H9 (cell line): ENCODE measurements at regions not wholly inside any gene's neighbourhood (a gene's known extent, or its start where the extent isn't known, plus 50 kb on each side); places are given as distances from the start of the nearest gene placed in this dataset.

Experiments
- DNase-seq: peaks from one replicate; pipeline ENCODE4 v3.0.0-alpha.2; 2017
- H2AFZ ChIP-seq: one replicate; pipeline ENCODE4 v1.6.1; 2013; ENCODE audit warnings: mild to moderate bottlenecking, low read length, control low read depth, moderate library complexity
- H2AK5ac ChIP-seq: 2 replicates; pipeline ENCODE4 v1.6.1; 2013; ENCODE audit warnings: low read length, control low read depth, mixed read lengths; ENCODE audit not compliant: insufficient read length
- H2BK120ac ChIP-seq: one replicate; pipeline ENCODE4 v1.6.1; 2013; ENCODE audit warnings: low read depth, mild to moderate bottlenecking, low read length, control low read depth, inconsistent platforms; ENCODE audit not compliant: poor library complexity, severe bottlenecking
- H2BK12ac ChIP-seq: 2 replicates; pipeline ENCODE4 v1.6.1; 2013; ENCODE audit warnings: low read length, control low read depth, mixed read lengths, low read depth; ENCODE audit not compliant: insufficient read length
- H2BK15ac ChIP-seq: 2 replicates; pipeline ENCODE4 v1.6.1; 2013; ENCODE audit warnings: low read depth, low read length, control low read depth
- H2BK20ac ChIP-seq: one replicate; pipeline ENCODE4 v1.6.1; 2013; ENCODE audit warnings: low read depth, mild to moderate bottlenecking, low read length, control low read depth, inconsistent platforms; ENCODE audit not compliant: poor library complexity, severe bottlenecking
- H2BK5ac ChIP-seq: 2 replicates; pipeline ENCODE4 v1.6.1; 2013; ENCODE audit warnings: low read length, control low read depth, mixed read lengths; ENCODE audit not compliant: insufficient read length
- H3K14ac ChIP-seq: 2 replicates; pipeline ENCODE4 v1.6.1; 2013; ENCODE audit warnings: low read length, control low read depth; ENCODE audit not compliant: insufficient read depth
- H3K18ac ChIP-seq: 2 replicates; pipeline ENCODE4 v1.6.1; 2013; ENCODE audit warnings: low read depth, mild to moderate bottlenecking, mixed read lengths, low read length, control low read depth; ENCODE audit not compliant: insufficient read length
- H3K23ac ChIP-seq: 2 replicates; pipeline ENCODE4 v1.6.1; 2013; ENCODE audit warnings: low read length, control low read depth, mixed read lengths, low read depth; ENCODE audit not compliant: insufficient read length
- H3K23me2 ChIP-seq: 2 replicates; pipeline ENCODE4 v1.6.1; 2013; ENCODE audit warnings: low read depth, mild to moderate bottlenecking, mixed read lengths, low read length, control low read depth; ENCODE audit not compliant: insufficient read length, poor library complexity, severe bottlenecking
- H3K27ac ChIP-seq: 2 replicates; pipeline ENCODE4 v1.5.1; 2013; ENCODE audit warnings: low read length, control low read depth, mixed read lengths, low read depth; ENCODE audit not compliant: insufficient read length
- H3K27me3 ChIP-seq: 2 replicates; pipeline ENCODE4 v1.6.1; 2013; ENCODE audit warnings: low read length, control low read depth, inconsistent platforms; ENCODE audit not compliant: insufficient read depth
- H3K4ac ChIP-seq: 2 replicates; pipeline ENCODE4 v1.6.1; 2013; ENCODE audit warnings: low read depth, mild to moderate bottlenecking, control low read depth, inconsistent platforms, low read length, moderate library complexity
- H3K4me1 ChIP-seq: 2 replicates; pipeline ENCODE4 v1.6.1; 2013; ENCODE audit warnings: low read length, control low read depth, inconsistent platforms; ENCODE audit not compliant: insufficient read depth
- H3K4me2 ChIP-seq: 2 replicates; pipeline ENCODE4 v1.6.1; 2013; ENCODE audit warnings: low read length, control low read depth, mixed read lengths; ENCODE audit not compliant: insufficient read length, insufficient read depth
- H3K56ac ChIP-seq: 2 replicates; pipeline ENCODE4 v1.6.1; 2013; ENCODE audit warnings: low read depth, mild to moderate bottlenecking, mixed read lengths, low read length, control low read depth; ENCODE audit not compliant: insufficient read length
- H3K79me1 ChIP-seq: 2 replicates; pipeline ENCODE4 v1.6.1; 2013; ENCODE audit warnings: low read depth, mild to moderate bottlenecking, moderate library complexity, low read length, control low read depth, inconsistent platforms; ENCODE audit not compliant: insufficient read depth, poor library complexity, severe bottlenecking
- H3K79me2 ChIP-seq: 2 replicates; pipeline ENCODE4 v1.6.1; 2013; ENCODE audit warnings: low read length, control low read depth, inconsistent platforms; ENCODE audit not compliant: insufficient read depth
- H3K9ac ChIP-seq: 2 replicates; pipeline ENCODE4 v1.6.1; 2013; ENCODE audit warnings: low read length, control low read depth, mixed read lengths; ENCODE audit not compliant: insufficient read length; ENCODE audit errors: extremely low read depth
- H3K9me3 ChIP-seq: one replicate; pipeline ENCODE4 v1.6.1; 2013; ENCODE audit warnings: low read depth, low read length, inconsistent platforms; ENCODE audit not compliant: control insufficient read depth
- H3T11ph ChIP-seq: one replicate; pipeline ENCODE4 v1.6.1; 2013; ENCODE audit warnings: mild to moderate bottlenecking, low read length, control low read depth, inconsistent platforms
- H4K20me1 ChIP-seq: one replicate; pipeline ENCODE4 v1.6.1; 2013; ENCODE audit not compliant: control insufficient read depth, insufficient read length, insufficient read depth
- H4K5ac ChIP-seq: 2 replicates; pipeline ENCODE4 v1.6.1; 2013; ENCODE audit warnings: low read depth, mild to moderate bottlenecking, mixed read lengths, low read length, control low read depth; ENCODE audit not compliant: insufficient read length
- H4K8ac ChIP-seq: replicated peaks from 2 replicates; pipeline ENCODE4 v1.6.1; 2013; ENCODE audit warnings: low read length, control low read depth, mixed read lengths, low read depth; ENCODE audit not compliant: insufficient read length
- H4K91ac ChIP-seq: 2 replicates; pipeline ENCODE4 v1.6.1; 2013; ENCODE audit warnings: low read depth, mild to moderate bottlenecking, moderate library complexity, mixed read lengths, low read length, control low read depth; ENCODE audit not compliant: insufficient read length
- H3K27ac Mint-ChIP-seq, 3 experiments: 2 replicates in 2 of 3; 3 replicates in 1 of 3; pipeline ENCODE4 v1.8.0; 2020 to 2021; ENCODE audit warnings: mixed read lengths in 3 of 3, mild to moderate bottlenecking in 1 of 3, moderate library complexity in 1 of 3
- H3K27me3 Mint-ChIP-seq: 2 replicates; pipeline ENCODE4 v1.8.0; 2021; ENCODE audit warnings: low read depth, mild to moderate bottlenecking, moderate library complexity, mixed read lengths
- H3K36me3 Mint-ChIP-seq, 3 experiments: 2 replicates in 2 of 3; 3 replicates in 1 of 3; pipeline ENCODE4 v1.8.0; 2020 to 2021; ENCODE audit warnings: low read depth in 3 of 3, mixed read lengths in 3 of 3; ENCODE audit not compliant: insufficient read depth in 1 of 3
- H3K4me1 Mint-ChIP-seq, 2 experiments: 2 replicates each; pipeline ENCODE4 v1.8.0; 2020; ENCODE audit warnings: mixed read lengths in 2 of 2
- H3K4me3 Mint-ChIP-seq, 2 experiments: 2 replicates in 1 of 2; 3 replicates in 1 of 2; pipeline ENCODE4 v1.8.0; 2020 to 2021; ENCODE audit warnings: mild to moderate bottlenecking in 2 of 2, mixed read lengths in 2 of 2, moderate library complexity in 1 of 2
- H3K9me3 Mint-ChIP-seq, 2 experiments: 2 replicates in 1 of 2; 3 replicates in 1 of 2; pipeline ENCODE4 v1.8.0; 2020; ENCODE audit warnings: mild to moderate bottlenecking in 2 of 2, mixed read lengths in 2 of 2, moderate library complexity in 1 of 2
- WGBS: extraction: QIAGEN DNeasy Blood & Tissue Kit; methylation state at CpG from one replicate; pipeline ENCODE4 v1.1.7; 2013; ENCODE audit warnings: missing lambda C conversion rate, low lambda C conversion rate, mixed read lengths; ENCODE audit not compliant: insufficient read length; ENCODE audit errors: extremely low coverage; 5-methylcytosine and 5-hydroxymethylcytosine counted together
- TF ChIP-seq, protein P1 (sequence below): fragments of 200-600 bp; sonication (generic); conservative IDR thresholded peaks from 3 replicates; pipeline ENCODE4 v1.8.0; 2021; ENCODE audit warnings: antibody characterized with exemption, mild to moderate bottlenecking

DNA sequence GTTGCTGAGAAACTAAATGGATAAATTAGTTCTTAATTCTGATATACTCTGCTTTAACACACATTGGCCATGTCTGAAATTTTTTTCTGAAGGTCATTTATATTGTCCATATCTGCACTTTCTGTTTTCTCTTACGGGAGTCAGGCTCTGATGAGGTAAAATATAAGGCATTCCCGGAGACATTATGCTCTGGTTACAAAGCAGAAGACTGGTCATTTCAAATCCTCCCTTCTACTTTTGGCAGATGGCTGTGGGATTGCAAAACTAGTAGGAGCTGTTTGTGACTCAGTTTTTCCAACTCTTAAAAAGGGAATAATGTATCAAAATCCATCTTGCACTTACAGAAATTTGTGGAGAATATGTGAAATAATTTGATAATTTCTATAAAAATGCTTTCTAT lies 92.2 kb upstream of the CPHXL start:
- Mint-ChIP-seq H3K4me1 (peaks cover 2 to 4% of the 10 kb centered on the region in 2 experiments; a peak in 2 of 4 replicates), H3K36me3 (no peaks in the 10 kb centered on the region), H3K27me3 (peaks cover 37% of the 10 kb centered on the region), H3K27ac (no peak overlapping the region), H3K4me3 (no peak overlapping the region), H3K9me3 (no peaks in the 10 kb centered on the region)
- H3K79me2 ChIP-seq: no peaks in the 10 kb centered on the region
- no peaks in the 10 kb centered on the region for H3K79me1 ChIP-seq
- no peak overlapping the region for H3K14ac ChIP-seq
- no peak overlapping the region for H3T11ph ChIP-seq
- H3K27me3 ChIP-seq: no peaks in the 10 kb centered on the region; the same call in 1 of the 2 replicates
- no peak for DNase-seq
- H4K20me1 ChIP-seq: no peaks in the 10 kb centered on the region
- no peak overlapping the region for H4K5ac ChIP-seq
- TF ChIP-seq, protein P1, sequence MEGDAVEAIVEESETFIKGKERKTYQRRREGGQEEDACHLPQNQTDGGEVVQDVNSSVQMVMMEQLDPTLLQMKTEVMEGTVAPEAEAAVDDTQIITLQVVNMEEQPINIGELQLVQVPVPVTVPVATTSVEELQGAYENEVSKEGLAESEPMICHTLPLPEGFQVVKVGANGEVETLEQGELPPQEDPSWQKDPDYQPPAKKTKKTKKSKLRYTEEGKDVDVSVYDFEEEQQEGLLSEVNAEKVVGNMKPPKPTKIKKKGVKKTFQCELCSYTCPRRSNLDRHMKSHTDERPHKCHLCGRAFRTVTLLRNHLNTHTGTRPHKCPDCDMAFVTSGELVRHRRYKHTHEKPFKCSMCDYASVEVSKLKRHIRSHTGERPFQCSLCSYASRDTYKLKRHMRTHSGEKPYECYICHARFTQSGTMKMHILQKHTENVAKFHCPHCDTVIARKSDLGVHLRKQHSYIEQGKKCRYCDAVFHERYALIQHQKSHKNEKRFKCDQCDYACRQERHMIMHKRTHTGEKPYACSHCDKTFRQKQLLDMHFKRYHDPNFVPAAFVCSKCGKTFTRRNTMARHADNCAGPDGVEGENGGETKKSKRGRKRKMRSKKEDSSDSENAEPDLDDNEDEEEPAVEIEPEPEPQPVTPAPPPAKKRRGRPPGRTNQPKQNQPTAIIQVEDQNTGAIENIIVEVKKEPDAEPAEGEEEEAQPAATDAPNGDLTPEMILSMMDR: no peak
- no peak overlapping the region for H3K56ac ChIP-seq
- no peak overlapping the region for H2BK120ac ChIP-seq
- H3K23ac ChIP-seq: no peak overlapping the region
- no CpG with 5 or more reads among the region's 2 CpGs for WGBS
- no peak overlapping the region for H2AK5ac ChIP-seq
- no peak overlapping the region for H3K9ac ChIP-seq
- no peak overlapping the region for H2BK5ac ChIP-seq
- H4K91ac ChIP-seq: no peak overlapping the region
- no peak overlapping the region for H2BK12ac ChIP-seq
- no peak overlapping the region for H2BK15ac ChIP-seq
- no peak overlapping the region for H3K4ac ChIP-seq
- H4K8ac ChIP-seq: no peak overlapping the region
- no peak overlapping the region for H2AFZ ChIP-seq
- no peak overlapping the region for H3K4me2 ChIP-seq
- no peaks in the 10 kb centered on the region; the same call in 1 of the 2 replicates for H3K4me1 ChIP-seq
- no peaks in the 10 kb centered on the region for H3K23me2 ChIP-seq
- no peaks in the 10 kb centered on the region for H3K9me3 ChIP-seq
- H2BK20ac ChIP-seq: no peak overlapping the region
- no peak overlapping the region for H3K27ac ChIP-seq
- no peak overlapping the region for H3K18ac ChIP-seq
